T47D (cell line): ENCODE measurements at regions not wholly inside any gene's neighbourhood (a gene's known extent, or its start where the extent isn't known, plus 50 kb on each side); places are given as distances from the start of the nearest gene placed in this dataset.
"Not testable (repeated sequence)": the region's sequence is repeated elsewhere in the genome, so short reads cannot be mapped to it uniquely, and the experiment has no call there.

Experiments
- DNase-seq, 2 experiments: peaks; one replicate each; pipeline versions ENCODE4 v3.0.0 to v3.0.0-alpha.2; 2011 to 2012; ENCODE audit warnings: low read depth in 1 of 2, low spot score in 1 of 2
- JUND ChIP-seq: IDR thresholded peaks from 2 replicates; pipeline ENCODE4 v1.6.1; 2012; ENCODE audit warnings: low read depth
- in situ Hi-C: cut with HindIII; loops from 2 replicates; pipeline ENCODE4 v1.10.0; 2016; ENCODE audit warnings: low sequenced_read_pairs, low pct_unique_long_range_greater_than_20kb

- no peak for TF ChIP-seq JUND
- no peak for DNase-seq
- in situ Hi-C loops = no loop called here
Measured at GRCh38 chr19:27975419-27976005, 1237.4 kb downstream of the UQCRFS1 start.

- DNase-seq = peak in 1 of 2 experiments; percentile 54
- in situ Hi-C loops = no loop called here
- no peak for TF ChIP-seq JUND
Measured at GRCh38 chr19:27974082-27974513, 1238.9 kb downstream of the UQCRFS1 start.

- DNase-seq = peak in 1 of 2 experiments; percentile 62
- no peak for TF ChIP-seq JUND
- in situ Hi-C loops = no loop called here
Measured at GRCh38 chr19:27972291-27973040, 1240.5 kb downstream of the UQCRFS1 start.

- in situ Hi-C loops = no loop called here
- no peak for DNase-seq
- no peak for TF ChIP-seq JUND
Measured at GRCh38 chr19:27971869-27972268, 1241.1 kb downstream of the UQCRFS1 start.

GRCh38 chr19:27971071-27971470 lies 1241.9 kb downstream of the UQCRFS1 start:
- TF ChIP-seq JUND = no peak
- in situ Hi-C loops = no loop called here
- peak; percentile 4 to 81 for DNase-seq

GRCh38 chr19:27966390-27966816 lies 1246.5 kb downstream of the UQCRFS1 start:
- no peak for TF ChIP-seq JUND
- in situ Hi-C loops = no loop called here
- DNase-seq = peak in 1 of 2 experiments; percentile 24

GRCh38 chr19:27964185-27964584 lies 1248.8 kb downstream of the UQCRFS1 start:
- TF ChIP-seq JUND = no peak
- DNase-seq = no peak
- in situ Hi-C loops = no loop called here

- in situ Hi-C loops = no loop called here
- no peak for TF ChIP-seq JUND
- no peak for DNase-seq
Measured at GRCh38 chr19:27962264-27962663, 1250.7 kb downstream of the UQCRFS1 start.

- DNase-seq = no peak
- no peak for TF ChIP-seq JUND
- in situ Hi-C loops = no loop called here
Measured at GRCh38 chr19:27955485-27956480, 1257.2 kb downstream of the UQCRFS1 start.

- in situ Hi-C loops, DNase-seq: not testable (repeated sequence)
Measured at GRCh38 chr19:27942607-27943006, 1270.3 kb downstream of the UQCRFS1 start.

GRCh38 chr19:27936139-27936538 lies 1276.8 kb downstream of the UQCRFS1 start:
- no peak for TF ChIP-seq JUND
- in situ Hi-C loops = no loop called here

GRCh38 chr19:27935669-27936068 lies 1277.3 kb downstream of the UQCRFS1 start:
- TF ChIP-seq JUND = no peak
- DNase-seq = no peak
- in situ Hi-C loops = no loop called here

More at GRCh38 chr19:27936139-27936538, 1276.8 kb downstream of the UQCRFS1 start:
- DNase-seq = no peak
